ENCODE measurements at regions not wholly inside any gene's neighbourhood (a gene's known extent, or its start where the extent isn't known, plus 50 kb on each side); places are given as distances from the start of the nearest gene placed in this dataset.

DNA sequence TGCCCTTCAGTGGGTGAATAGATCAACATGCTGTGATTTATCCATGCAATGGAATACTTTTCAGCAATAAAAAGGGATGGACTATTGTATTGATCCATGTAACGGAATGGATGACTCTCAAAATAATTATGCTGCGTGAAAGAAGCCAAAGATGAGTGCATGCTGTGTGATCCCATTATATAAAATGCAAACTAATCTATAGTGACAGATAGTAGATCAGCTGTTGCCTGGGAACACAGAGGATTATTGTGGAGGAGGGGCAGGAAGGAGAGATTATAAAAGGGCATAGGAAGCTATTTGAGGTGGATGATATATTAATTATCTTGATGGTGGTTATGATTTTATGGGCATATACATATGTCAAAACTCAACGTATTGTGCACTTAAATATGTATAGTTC lies 55.5 kb upstream of the ADAM23 start:
- Histone ChIP-seq H3K27ac (ENCODE audit: low read length, poor library complexity, severe bottlenecking) (no peak overlapping the region), H3K4me3 (ENCODE audit: insufficient read depth in 1 of 2, low read depth in 1 of 2, low read length in 2 of 2) (no peak overlapping the region), H2BK5ac (ENCODE audit: low read depth, low read length, poor library complexity, severe bottlenecking) (no peak overlapping the region), H3K9me3 (ENCODE audit: control insufficient read depth, low read length) (peaks cover 11% of the 10 kb centered on the region), H3K4me2 (ENCODE audit: low read length, poor library complexity, severe bottlenecking) (no peak overlapping the region), H3K4me1 (ENCODE audit: control insufficient read depth, insufficient read depth, low read depth, low read length) (no peaks in the 10 kb centered on the region), H3K14ac (ENCODE audit: low read length in 2 of 2) (no peak overlapping the region), H3K23ac (ENCODE audit: low read length in 2 of 2) (no peak overlapping the region), H4K8ac (ENCODE audit: low read length) (no peak overlapping the region), H3K79me1 (replicated peaks; ENCODE audit: low read length, poor library complexity, severe bottlenecking) (no peaks in the 10 kb centered on the region), H2AFZ (ENCODE audit: low read depth, low read length) (no peak overlapping the region), H2BK12ac (ENCODE audit: low read length in 2 of 2) (no peak overlapping the region), H3K4ac (ENCODE audit: low read depth in 1 of 2, low read length in 2 of 2) (no peak overlapping the region), H3K27me3 (ENCODE audit: control insufficient read depth in 1 of 2, insufficient read depth in 1 of 2, low read length in 2 of 2) (no peaks in the 10 kb centered on the region), H2BK15ac (ENCODE audit: low read depth, poor library complexity, severe bottlenecking) (no peak overlapping the region), H2AK5ac (ENCODE audit: low read length, severe bottlenecking) (no peak overlapping the region), H3K18ac (ENCODE audit: low read depth in 1 of 2, low read length in 2 of 2) (no peak overlapping the region), H4K91ac (ENCODE audit: low read length) (no peak overlapping the region), H3K9ac (ENCODE audit: low read length) (no peak overlapping the region), H3K36me3 (ENCODE audit: control insufficient read depth in 1 of 2, insufficient read depth in 2 of 2, low read depth in 1 of 2, low read length in 2 of 2) (no peaks in the 10 kb centered on the region), H2BK120ac (ENCODE audit: low read depth, low read length) (no peak overlapping the region)
- no peak for DNase-seq
- WGBS: 96% methylated on average over 2 of the region's 3 CpGs

DNA sequence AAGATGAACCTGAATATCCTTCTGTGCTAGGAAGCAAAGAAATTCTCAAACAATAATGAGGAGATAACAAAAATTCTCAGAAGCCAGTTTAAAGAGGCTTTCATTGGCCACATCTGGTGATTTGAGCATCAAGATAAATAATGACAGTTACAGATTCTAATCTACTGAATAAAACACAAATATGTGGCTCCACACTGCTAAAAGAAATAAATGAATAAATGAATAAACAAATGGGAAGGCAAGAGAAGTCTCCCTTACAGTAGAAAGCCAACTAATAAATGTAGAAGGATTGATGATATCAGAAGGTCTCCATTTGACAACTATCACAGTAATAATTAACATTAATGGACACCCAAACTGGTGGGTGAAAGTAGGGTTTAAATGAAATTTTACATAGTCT lies 54.6 kb upstream of the ADAM23 start:
- no peak for DNase-seq
- no peaks in the 10 kb centered on the region for H3K36me3 ChIP-seq (ENCODE audit: control insufficient read depth in 1 of 2, insufficient read depth in 2 of 2, low read depth in 1 of 2, low read length in 2 of 2)
- no peak overlapping the region for H2BK15ac ChIP-seq (ENCODE audit: low read depth, poor library complexity, severe bottlenecking)
- peaks cover 9% of the 10 kb centered on the region for H3K9me3 ChIP-seq (ENCODE audit: control insufficient read depth, low read length)
- H3K4ac ChIP-seq (ENCODE audit: low read depth in 1 of 2, low read length in 2 of 2): no peak overlapping the region
- H3K9ac ChIP-seq (ENCODE audit: low read length): no peak overlapping the region
- no peak overlapping the region for H2AK5ac ChIP-seq (ENCODE audit: low read length, severe bottlenecking)
- H4K8ac ChIP-seq (ENCODE audit: low read length): no peak overlapping the region
- H3K27me3 ChIP-seq (ENCODE audit: control insufficient read depth in 1 of 2, insufficient read depth in 1 of 2, low read length in 2 of 2): no peaks in the 10 kb centered on the region
- H2BK120ac ChIP-seq (ENCODE audit: low read depth, low read length): no peak overlapping the region
- H3K18ac ChIP-seq (ENCODE audit: low read depth in 1 of 2, low read length in 2 of 2): no peak overlapping the region
- no peak overlapping the region for H2BK5ac ChIP-seq (ENCODE audit: low read depth, low read length, poor library complexity, severe bottlenecking)
- no peak overlapping the region for H3K4me3 ChIP-seq (ENCODE audit: insufficient read depth in 1 of 2, low read depth in 1 of 2, low read length in 2 of 2)
- no peak overlapping the region for H2BK12ac ChIP-seq (ENCODE audit: low read length in 2 of 2)
- no peaks in the 10 kb centered on the region for H3K79me1 ChIP-seq (replicated peaks; ENCODE audit: low read length, poor library complexity, severe bottlenecking)
- H4K91ac ChIP-seq (ENCODE audit: low read length): no peak overlapping the region
- H3K4me1 ChIP-seq (ENCODE audit: control insufficient read depth, insufficient read depth, low read depth, low read length): no peaks in the 10 kb centered on the region
- H3K14ac ChIP-seq (ENCODE audit: low read length in 2 of 2): no peak overlapping the region
- H3K4me2 ChIP-seq (ENCODE audit: low read length, poor library complexity, severe bottlenecking): no peak overlapping the region
- no peak overlapping the region for H3K23ac ChIP-seq (ENCODE audit: low read length in 2 of 2)
- no peak overlapping the region for H2AFZ ChIP-seq (ENCODE audit: low read depth, low read length)
- no peak overlapping the region for H3K27ac ChIP-seq (ENCODE audit: low read length, poor library complexity, severe bottlenecking)

DNA sequence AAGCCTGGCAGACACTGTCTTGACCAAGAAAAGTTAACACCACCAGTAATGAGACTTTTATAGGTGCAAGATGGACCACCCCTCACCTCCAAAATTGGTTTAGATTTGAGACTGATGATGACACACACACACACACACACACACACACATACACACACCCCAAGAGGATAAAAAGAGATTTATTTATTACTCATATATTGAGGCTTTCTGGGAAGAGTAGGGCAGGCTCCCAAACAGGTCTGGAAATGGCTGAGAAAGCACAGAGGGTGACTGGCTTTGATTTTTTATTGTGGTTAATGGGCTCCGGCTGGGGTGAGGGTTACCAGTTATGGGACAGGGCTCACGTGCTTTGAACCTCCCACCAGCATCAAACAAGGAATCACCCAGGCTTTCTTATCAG lies 54.2 kb upstream of the ADAM23 start:
- no peak overlapping the region for H3K23ac ChIP-seq (ENCODE audit: low read length in 2 of 2)
- no peak overlapping the region for H3K27ac ChIP-seq (ENCODE audit: low read length, poor library complexity, severe bottlenecking)
- no peak overlapping the region for H4K91ac ChIP-seq (ENCODE audit: low read length)
- H3K4ac ChIP-seq (ENCODE audit: low read depth in 1 of 2, low read length in 2 of 2): no peak overlapping the region
- DNase-seq: no peak
- no peak overlapping the region for H3K14ac ChIP-seq (ENCODE audit: low read length in 2 of 2)
- no peak overlapping the region for H2AK5ac ChIP-seq (ENCODE audit: low read length, severe bottlenecking)
- peaks cover 9% of the 10 kb centered on the region for H3K9me3 ChIP-seq (ENCODE audit: control insufficient read depth, low read length)
- no peaks in the 10 kb centered on the region for H3K36me3 ChIP-seq (ENCODE audit: control insufficient read depth in 1 of 2, insufficient read depth in 2 of 2, low read depth in 1 of 2, low read length in 2 of 2)
- no peak overlapping the region for H2BK15ac ChIP-seq (ENCODE audit: low read depth, poor library complexity, severe bottlenecking)
- H3K4me1 ChIP-seq (ENCODE audit: control insufficient read depth, insufficient read depth, low read depth, low read length): no peaks in the 10 kb centered on the region
- H2BK120ac ChIP-seq (ENCODE audit: low read depth, low read length): no peak overlapping the region
- H2AFZ ChIP-seq (ENCODE audit: low read depth, low read length): no peak overlapping the region
- H3K79me1 ChIP-seq (replicated peaks; ENCODE audit: low read length, poor library complexity, severe bottlenecking): no peaks in the 10 kb centered on the region
- WGBS: no CpG with 5 or more reads among the region's 2 CpGs
- no peak overlapping the region for H2BK12ac ChIP-seq (ENCODE audit: low read length in 2 of 2)
- no peak overlapping the region for H3K4me2 ChIP-seq (ENCODE audit: low read length, poor library complexity, severe bottlenecking)
- H3K9ac ChIP-seq (ENCODE audit: low read length): no peak overlapping the region
- H2BK5ac ChIP-seq (ENCODE audit: low read depth, low read length, poor library complexity, severe bottlenecking): no peak overlapping the region
- H3K18ac ChIP-seq (ENCODE audit: low read depth in 1 of 2, low read length in 2 of 2): no peak overlapping the region
- no peak overlapping the region for H3K4me3 ChIP-seq (ENCODE audit: insufficient read depth in 1 of 2, low read depth in 1 of 2, low read length in 2 of 2)
- H3K27me3 ChIP-seq (ENCODE audit: control insufficient read depth in 1 of 2, insufficient read depth in 1 of 2, low read length in 2 of 2): no peaks in the 10 kb centered on the region
- H4K8ac ChIP-seq (ENCODE audit: low read length): no peak overlapping the region

DNA sequence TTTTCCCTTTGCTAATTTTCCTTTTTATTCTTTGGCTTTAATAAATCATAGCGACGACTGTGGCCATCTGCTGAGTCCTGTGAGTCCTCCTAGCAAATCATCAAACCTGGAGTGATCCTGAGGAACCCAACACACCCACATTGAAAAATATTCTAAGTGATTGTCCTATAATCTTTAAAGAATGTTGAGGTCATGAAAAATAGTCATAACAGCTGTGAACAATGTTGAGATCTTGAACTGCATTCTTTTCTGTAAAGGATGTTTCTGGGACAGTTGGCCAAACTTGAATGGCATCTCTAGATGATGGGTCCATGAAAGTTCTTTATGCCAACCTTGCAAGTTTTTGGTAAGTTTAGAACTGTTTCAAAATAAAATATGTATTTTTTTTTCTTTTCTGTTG lies 53.2 kb upstream of the ADAM23 start:
- H4K8ac ChIP-seq (ENCODE audit: low read length): no peak overlapping the region
- no peak overlapping the region for H2AFZ ChIP-seq (ENCODE audit: low read depth, low read length)
- 93% methylated on average over 2 of the region's 2 CpGs for WGBS
- no peak overlapping the region for H4K91ac ChIP-seq (ENCODE audit: low read length)
- no peaks in the 10 kb centered on the region for H3K4me1 ChIP-seq (ENCODE audit: control insufficient read depth, insufficient read depth, low read depth, low read length)
- H2BK120ac ChIP-seq (ENCODE audit: low read depth, low read length): no peak overlapping the region
- H3K36me3 ChIP-seq (ENCODE audit: control insufficient read depth in 1 of 2, insufficient read depth in 2 of 2, low read depth in 1 of 2, low read length in 2 of 2): no peaks in the 10 kb centered on the region
- H3K9ac ChIP-seq (ENCODE audit: low read length): no peak overlapping the region
- H2BK12ac ChIP-seq (ENCODE audit: low read length in 2 of 2): no peak overlapping the region
- H3K9me3 ChIP-seq (ENCODE audit: control insufficient read depth, low read length): peaks cover 6% of the 10 kb centered on the region
- H3K4me2 ChIP-seq (ENCODE audit: low read length, poor library complexity, severe bottlenecking): no peak overlapping the region
- no peak overlapping the region for H2BK15ac ChIP-seq (ENCODE audit: low read depth, poor library complexity, severe bottlenecking)
- DNase-seq: no peak
- H2AK5ac ChIP-seq (ENCODE audit: low read length, severe bottlenecking): no peak overlapping the region
- H3K27ac ChIP-seq (ENCODE audit: low read length, poor library complexity, severe bottlenecking): no peak overlapping the region
- no peak overlapping the region for H2BK5ac ChIP-seq (ENCODE audit: low read depth, low read length, poor library complexity, severe bottlenecking)
- no peak overlapping the region for H3K4ac ChIP-seq (ENCODE audit: low read depth in 1 of 2, low read length in 2 of 2)
- H3K4me3 ChIP-seq (ENCODE audit: insufficient read depth in 1 of 2, low read depth in 1 of 2, low read length in 2 of 2): no peak overlapping the region
- H3K14ac ChIP-seq (ENCODE audit: low read length in 2 of 2): no peak overlapping the region
- no peak overlapping the region for H3K23ac ChIP-seq (ENCODE audit: low read length in 2 of 2)
- no peaks in the 10 kb centered on the region for H3K27me3 ChIP-seq (ENCODE audit: control insufficient read depth in 1 of 2, insufficient read depth in 1 of 2, low read length in 2 of 2)
- no peaks in the 10 kb centered on the region for H3K79me1 ChIP-seq (replicated peaks; ENCODE audit: low read length, poor library complexity, severe bottlenecking)
- no peak overlapping the region for H3K18ac ChIP-seq (ENCODE audit: low read depth in 1 of 2, low read length in 2 of 2)
